ENCODE measurements at regions not wholly inside any gene's neighbourhood (a gene's known extent, or its start where the extent isn't known, plus 50 kb on each side); places are given as distances from the start of the nearest gene placed in this dataset.
A peak's percentile ranks its signal among the peaks of the same experiment; 100 is the strongest.
"Not testable (repeated sequence)": the region's sequence is repeated elsewhere in the genome, so short reads cannot be mapped to it uniquely, and the experiment has no call there.

DNA sequence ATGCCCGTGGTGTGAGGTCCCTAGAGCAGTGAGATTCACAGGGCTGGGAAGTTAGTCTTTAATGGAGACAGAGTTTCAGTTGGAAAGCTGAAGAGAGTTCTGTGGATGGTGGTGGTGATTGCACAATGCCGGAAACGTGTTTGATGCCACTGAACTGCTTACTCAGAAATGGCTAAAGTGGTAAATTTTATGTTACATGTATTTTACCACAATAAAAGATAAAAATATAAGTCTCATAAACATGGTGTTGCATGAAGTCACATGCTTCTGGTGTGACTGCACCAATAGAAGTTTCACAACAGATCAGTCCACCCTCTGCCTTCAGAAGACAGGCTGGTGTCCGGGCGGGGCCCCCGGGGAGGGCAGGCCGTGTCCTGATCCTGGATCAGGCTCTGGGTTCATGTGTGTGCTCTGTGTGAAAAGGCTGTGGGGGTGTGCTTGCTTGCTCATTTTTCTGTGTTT lies 106.5 kb downstream of the NPIPB11 start:
- H3K36me3 ChIP-seq; H3K27me3 ChIP-seq; DNase-seq (ENCODE audit: low spot score in 2 of 2); H3K4me1 ChIP-seq; H3K9me3 ChIP-seq; H3K4me3 ChIP-seq: not testable (repeated sequence)
- H3K27ac ChIP-seq = peak overlapping the region; percentile 48 to 82
- peak in 2 of 3 donors; percentile 43 to 54 for TF ChIP-seq POLR2AphosphoS5 (IDR thresholded peaks at IDR 0.05)
- intact Hi-C loops (cut with DNase I; ENCODE audit: low total_unique reads) = loop anchor here (10.0 kb wide), 1 partner anchor 1735 kb away; the partner anchor contains the start of gene STX4

DNA sequence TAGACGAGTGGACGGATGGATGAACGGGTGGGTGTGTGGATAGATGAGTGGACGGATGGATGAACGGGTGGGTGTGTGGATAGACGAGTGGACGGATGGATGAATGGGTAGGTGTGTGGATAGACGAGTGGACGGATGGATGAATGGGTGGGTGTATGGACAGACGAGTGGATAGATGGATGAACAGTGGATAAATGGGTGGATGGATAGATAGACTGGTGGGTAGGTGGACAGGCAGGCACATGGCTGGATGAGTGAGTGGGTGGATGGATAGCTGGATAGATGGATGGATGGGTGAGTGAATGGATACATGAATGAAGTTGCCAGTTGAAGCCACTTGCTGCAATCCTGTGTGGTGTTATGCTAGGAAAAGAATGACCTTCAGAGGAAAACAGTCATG lies 107.5 kb downstream of the NPIPB11 start:
- DNase-seq (ENCODE audit: low spot score in 2 of 2); H3K9me3 ChIP-seq; H3K27me3 ChIP-seq; H3K4me3 ChIP-seq; H3K4me1 ChIP-seq; intact Hi-C loops (cut with DNase I; ENCODE audit: low total_unique reads); H3K27ac ChIP-seq; H3K36me3 ChIP-seq: not testable (repeated sequence)

DNA sequence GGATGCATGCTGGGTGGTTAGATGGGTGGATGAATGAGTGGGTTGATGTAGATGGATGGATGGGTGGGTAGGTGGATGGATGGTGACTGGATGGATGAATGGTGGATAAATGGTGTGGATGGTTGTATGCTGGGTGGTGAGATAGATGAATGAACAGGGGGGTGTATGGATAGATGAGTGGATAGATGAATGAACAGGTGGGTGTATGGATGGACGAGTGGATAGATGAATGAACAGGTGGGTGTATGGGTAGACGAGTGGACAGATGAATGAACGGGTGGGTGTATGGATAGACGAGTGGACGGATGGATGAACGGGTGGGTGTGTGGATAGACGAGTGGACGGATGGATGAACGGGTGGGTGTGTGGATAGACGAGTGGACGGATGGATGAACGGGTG lies 108.2 kb downstream of the NPIPB11 start:
- H3K27ac ChIP-seq; H3K4me1 ChIP-seq; H3K36me3 ChIP-seq; DNase-seq (ENCODE audit: low spot score in 2 of 2); intact Hi-C loops (cut with DNase I; ENCODE audit: low total_unique reads); H3K4me3 ChIP-seq; H3K27me3 ChIP-seq; H3K9me3 ChIP-seq: not testable (repeated sequence)

GRCh38 chr16:29297809-29298177 lies 108.7 kb downstream of the NPIPB11 start:
- H3K36me3 ChIP-seq; H3K27ac ChIP-seq; H3K27me3 ChIP-seq; H3K4me3 ChIP-seq; H3K9me3 ChIP-seq; DNase-seq (ENCODE audit: low spot score in 2 of 2); H3K4me1 ChIP-seq; intact Hi-C loops (cut with DNase I; ENCODE audit: low total_unique reads): not testable (repeated sequence)

DNA sequence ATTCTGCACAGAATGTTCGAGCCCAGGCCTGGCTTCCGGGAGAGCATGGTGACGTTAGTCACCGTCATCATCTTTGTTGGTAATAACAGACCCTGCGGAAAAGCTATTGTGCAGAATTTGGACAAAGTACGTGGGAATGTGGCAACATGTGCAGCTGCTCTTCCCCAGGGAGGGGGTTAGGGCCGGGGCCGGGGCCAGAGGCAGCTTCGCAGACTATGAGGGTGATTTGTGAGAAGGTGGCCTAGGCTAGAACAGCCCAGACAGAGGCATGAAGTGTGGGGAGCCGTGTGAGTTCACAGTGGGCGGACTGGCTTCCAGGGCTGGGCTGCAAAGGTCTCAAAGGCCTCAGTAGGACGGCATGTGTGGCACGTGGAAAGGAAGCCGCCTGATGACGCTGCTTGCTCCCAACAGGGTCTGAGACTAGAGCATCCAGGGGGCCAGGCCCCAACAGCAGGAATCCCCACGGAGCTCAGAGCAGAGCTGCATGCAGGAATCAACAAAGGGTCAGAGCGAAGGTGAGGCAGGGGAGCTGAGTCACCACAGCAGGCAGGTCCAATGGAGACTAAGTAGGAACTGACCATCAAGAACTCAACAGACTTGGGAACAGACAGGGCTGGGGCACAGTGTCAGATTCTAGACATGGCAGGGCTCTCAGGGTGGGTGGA lies 109.2 kb downstream of the NPIPB11 start:
- H3K36me3 ChIP-seq; H3K27me3 ChIP-seq; H3K9me3 ChIP-seq; H3K4me1 ChIP-seq; H3K27ac ChIP-seq; intact Hi-C loops (cut with DNase I; ENCODE audit: low total_unique reads); H3K4me3 ChIP-seq; DNase-seq (ENCODE audit: low spot score in 2 of 2): not testable (repeated sequence)

DNA sequence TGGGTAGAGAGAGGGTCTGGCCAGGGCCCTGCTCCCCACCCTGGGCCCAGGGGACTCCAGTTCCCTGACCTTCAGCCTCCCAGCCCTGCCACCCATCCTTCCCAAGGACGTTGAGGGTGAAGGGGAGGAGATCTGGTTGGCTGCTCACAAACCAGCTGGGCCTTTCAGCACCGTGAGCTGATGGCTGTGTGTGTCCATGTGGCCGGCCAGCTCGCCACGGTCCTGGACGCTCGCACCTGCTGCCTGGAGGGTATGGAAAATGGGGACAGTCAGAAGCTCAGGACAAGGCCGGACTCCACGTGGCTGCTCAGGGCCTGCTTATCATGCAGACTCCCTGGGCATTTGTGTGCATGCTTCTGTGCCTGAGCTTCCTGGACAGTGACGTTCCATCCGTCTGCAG lies 110.3 kb downstream of the NPIPB11 start:
- DNase-seq (ENCODE audit: low spot score in 2 of 2); H3K27me3 ChIP-seq; H3K4me3 ChIP-seq; intact Hi-C loops (cut with DNase I; ENCODE audit: low total_unique reads); H3K4me1 ChIP-seq; H3K27ac ChIP-seq; H3K9me3 ChIP-seq; H3K36me3 ChIP-seq: not testable (repeated sequence)

GRCh38 chr16:29294951-29295795 lies 111.3 kb downstream of the NPIPB11 start:
- intact Hi-C loops (cut with DNase I; ENCODE audit: low total_unique reads); H3K36me3 ChIP-seq: not testable (repeated sequence)

DNA sequence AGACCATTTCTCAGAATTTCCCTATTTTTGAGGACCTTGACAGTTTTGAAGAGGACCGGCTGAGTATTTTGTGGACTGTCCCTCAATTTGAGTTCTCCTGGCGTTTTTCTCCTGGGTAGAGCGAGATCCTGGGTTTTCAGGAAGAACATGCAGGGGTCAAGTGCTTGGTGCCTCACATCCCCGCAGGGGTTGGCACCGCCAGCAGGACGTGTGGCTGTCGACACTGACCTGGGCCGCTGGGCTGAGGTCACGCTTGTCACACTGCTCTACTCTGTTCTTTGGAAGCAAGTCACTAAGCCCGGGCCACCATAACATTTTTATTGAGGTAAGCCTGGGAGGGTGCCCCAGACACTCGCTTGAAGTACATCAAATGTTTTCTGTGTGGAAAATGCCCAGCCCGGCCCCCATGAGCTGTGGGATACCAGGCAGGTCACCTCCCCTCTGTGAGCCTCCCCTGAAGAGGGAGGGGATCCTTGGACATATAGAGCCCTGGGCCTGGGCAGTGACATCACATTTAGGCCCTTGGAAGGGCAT lies 112.0 kb downstream of the NPIPB11 start:
- intact Hi-C loops (cut with DNase I; ENCODE audit: low total_unique reads); DNase-seq (ENCODE audit: low spot score in 2 of 2); H3K27me3 ChIP-seq; H3K4me3 ChIP-seq; H3K4me1 ChIP-seq; H3K36me3 ChIP-seq; H3K27ac ChIP-seq; H3K9me3 ChIP-seq: not testable (repeated sequence)

More at GRCh38 chr16:29294951-29295795, 111.3 kb downstream of the NPIPB11 start:
- H3K27ac ChIP-seq; H3K9me3 ChIP-seq; DNase-seq (ENCODE audit: low spot score in 2 of 2); H3K4me3 ChIP-seq; H3K4me1 ChIP-seq; H3K27me3 ChIP-seq: not testable (repeated sequence)

GRCh38 chr16:29293545-29293944 lies 113.0 kb downstream of the NPIPB11 start:
- H3K27me3 ChIP-seq; H3K9me3 ChIP-seq; H3K36me3 ChIP-seq; intact Hi-C loops (cut with DNase I; ENCODE audit: low total_unique reads); H3K4me1 ChIP-seq; H3K4me3 ChIP-seq; DNase-seq (ENCODE audit: low spot score in 2 of 2): not testable (repeated sequence)
- H3K27ac ChIP-seq = peak overlapping the region in 1 of 2 donors; percentile 36

GRCh38 chr16:29292952-29293471 lies 113.5 kb downstream of the NPIPB11 start:
- H3K9me3 ChIP-seq; H3K36me3 ChIP-seq; DNase-seq (ENCODE audit: low spot score in 2 of 2); H3K4me3 ChIP-seq; intact Hi-C loops (cut with DNase I; ENCODE audit: low total_unique reads); H3K4me1 ChIP-seq; H3K27me3 ChIP-seq: not testable (repeated sequence)
- peak overlapping the region; percentile 32 to 36 for H3K27ac ChIP-seq

DNA sequence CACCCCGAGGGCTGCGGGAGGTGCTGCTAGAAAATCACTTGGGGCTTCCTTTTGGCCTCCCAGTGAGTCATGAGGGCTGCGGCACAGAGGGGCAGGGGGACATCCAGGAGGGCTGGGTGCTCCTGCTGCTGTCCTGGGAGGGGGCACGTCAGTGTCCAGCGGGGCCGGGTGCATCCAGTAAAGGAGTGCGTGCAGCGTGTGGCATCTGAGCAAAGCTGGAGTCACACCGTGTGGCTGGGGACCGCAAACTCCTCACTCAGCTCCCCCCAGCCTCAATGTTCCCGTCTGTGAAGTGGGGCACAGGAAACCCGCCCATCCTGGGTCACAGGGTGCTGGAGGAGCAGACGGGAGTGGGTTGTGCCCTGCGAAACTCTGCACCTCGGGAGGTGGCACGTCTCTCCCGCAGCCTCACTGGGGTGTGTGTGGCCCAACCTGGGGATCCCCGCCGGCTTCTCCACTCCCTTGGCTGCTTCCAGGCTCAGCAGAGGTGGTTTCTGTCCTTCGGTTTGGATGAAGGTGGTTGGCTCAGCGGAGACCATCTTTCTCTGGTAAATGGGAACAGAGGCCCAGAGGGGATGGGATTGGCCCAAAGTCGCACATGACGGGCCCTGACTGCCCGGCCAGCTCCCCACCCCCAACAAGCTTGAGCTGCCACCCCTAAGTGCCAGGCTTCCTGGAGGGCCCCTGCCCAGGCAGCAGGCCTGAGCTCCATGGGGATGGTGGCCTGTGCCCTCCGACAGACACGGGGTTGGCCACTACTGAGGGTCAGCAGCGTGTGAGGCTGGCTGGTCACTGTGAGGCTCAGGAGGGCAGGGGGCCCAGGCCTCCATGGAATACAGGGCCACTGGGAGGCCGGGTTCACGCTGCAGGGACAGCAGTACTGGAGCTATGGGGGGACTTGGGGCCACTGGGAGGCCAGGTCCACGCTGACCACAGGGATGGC lies 114.9 kb downstream of the NPIPB11 start:
- intact Hi-C loops (cut with DNase I; ENCODE audit: low total_unique reads); H3K27me3 ChIP-seq; H3K36me3 ChIP-seq; DNase-seq (ENCODE audit: low spot score in 2 of 2); H3K9me3 ChIP-seq; H3K4me1 ChIP-seq: not testable (repeated sequence)
- Histone ChIP-seq H3K27ac (peak overlapping the region; percentile 84 to 89), H3K4me3 (peak overlapping the region in 1 of 3 donors; percentile 60)

Data from breast epithelium (tissue), 4 donors.